ENCODE measurements at regions not wholly inside any gene's neighbourhood (a gene's known extent, or its start where the extent isn't known, plus 50 kb on each side); places are given as distances from the start of the nearest gene placed in this dataset.

GRCh38 chr2:185607945-185608344, 130.7 kb upstream of the FSIP2 start:
- no peaks in the 10 kb centered on the region for H3K4me1 Mint-ChIP-seq (ENCODE audit: low read depth)
- H3K27ac Mint-ChIP-seq, result no peak overlapping the region
- Histone ChIP-seq H3K36me3 (ENCODE audit: insufficient read depth, low read length) (no peaks in the 10 kb centered on the region), H3K27ac (ENCODE audit: low read depth in 1 of 2, low read length in 2 of 2) (no peak overlapping the region), H3K4me3 (ENCODE audit: low read length) (no peak overlapping the region), H3K27me3 (ENCODE audit: control insufficient read depth in 1 of 2, insufficient read depth in 2 of 2, low read length in 2 of 2) (no peaks in the 10 kb centered on the region), H3K4me1 (ENCODE audit: insufficient read depth, low read length) (no peaks in the 10 kb centered on the region), H3K9me3 (ENCODE audit: control insufficient read depth in 1 of 2, insufficient read depth in 1 of 2, low read length in 2 of 2) (peaks cover 0 to 4% of the 10 kb centered on the region in 2 experiments)
- CTCF ChIA-PET, result no interaction called here
- H3K27me3 Mint-ChIP-seq, result no peaks in the 10 kb centered on the region
- TF ChIP-seq CTCF (IDR thresholded peaks at IDR 0.05), result no peak
- no peak overlapping the region for H3K4me3 Mint-ChIP-seq
- no peak for ATAC-seq (ENCODE audit: poor library complexity)
- POLR2A ChIA-PET, result no interaction called here
- H3K9me3 Mint-ChIP-seq, result peaks cover 2% of the 10 kb centered on the region
- intact Hi-C loops (cut with DNase I, micrococcal nuclease), result no loop called here
- no peak for DNase-seq
- H3K36me3 Mint-ChIP-seq (ENCODE audit: low read depth), result no peaks in the 10 kb centered on the region

- H3K4me1 ChIP-seq (ENCODE audit: insufficient read depth, low read length), result no peaks in the 10 kb centered on the region
- intact Hi-C loops (cut with DNase I, micrococcal nuclease), result no loop called here
- no peak overlapping the region for H3K4me3 Mint-ChIP-seq
- no peaks in the 10 kb centered on the region for H3K4me1 Mint-ChIP-seq (ENCODE audit: low read depth)
- H3K27ac Mint-ChIP-seq, result no peak overlapping the region
- TF ChIP-seq CTCF (IDR thresholded peaks at IDR 0.05), result no peak
- ChIA-PET POLR2A (no interaction called here), CTCF (no interaction called here)
- DNase-seq (no peak), ATAC-seq (ENCODE audit: poor library complexity) (no peak)
- H3K36me3 Mint-ChIP-seq (ENCODE audit: low read depth), result no peaks in the 10 kb centered on the region
- H3K9me3 ChIP-seq (ENCODE audit: control insufficient read depth in 1 of 2, insufficient read depth in 1 of 2, low read length in 2 of 2), result peaks cover 0 to 4% of the 10 kb centered on the region in 2 experiments
- H3K27me3 Mint-ChIP-seq, result no peaks in the 10 kb centered on the region
- H3K27ac ChIP-seq (ENCODE audit: low read depth in 1 of 2, low read length in 2 of 2), result no peak overlapping the region
- no peaks in the 10 kb centered on the region for H3K36me3 ChIP-seq (ENCODE audit: insufficient read depth, low read length)
- peaks cover 7% of the 10 kb centered on the region for H3K9me3 Mint-ChIP-seq
- H3K4me3 ChIP-seq (ENCODE audit: low read length), result no peak overlapping the region
- H3K27me3 ChIP-seq (ENCODE audit: control insufficient read depth in 1 of 2, insufficient read depth in 2 of 2, low read length in 2 of 2), result no peaks in the 10 kb centered on the region
Observed at GRCh38 chr2:185608799-185609198, 129.8 kb upstream of the FSIP2 start.

- CTCF ChIA-PET, result no interaction called here
- H3K4me1 ChIP-seq (ENCODE audit: insufficient read depth, low read length), result no peaks in the 10 kb centered on the region
- no peak for TF ChIP-seq CTCF (IDR thresholded peaks at IDR 0.05)
- POLR2A ChIA-PET, result no interaction called here
- Mint-ChIP-seq H3K27ac (no peak overlapping the region), H3K27me3 (no peaks in the 10 kb centered on the region), H3K36me3 (ENCODE audit: low read depth) (no peaks in the 10 kb centered on the region), H3K4me1 (ENCODE audit: low read depth) (no peaks in the 10 kb centered on the region), H3K4me3 (no peak overlapping the region), H3K9me3 (peaks cover 4% of the 10 kb centered on the region)
- H3K27me3 ChIP-seq (ENCODE audit: control insufficient read depth in 1 of 2, insufficient read depth in 2 of 2, low read length in 2 of 2), result no peaks in the 10 kb centered on the region
- intact Hi-C loops (cut with DNase I, micrococcal nuclease), result no loop called here
- ATAC-seq (ENCODE audit: poor library complexity) (no peak), DNase-seq (no peak)
- no peaks in the 10 kb centered on the region for H3K36me3 ChIP-seq (ENCODE audit: insufficient read depth, low read length)
- H3K4me3 ChIP-seq (ENCODE audit: low read length), result no peak overlapping the region
- H3K27ac ChIP-seq (ENCODE audit: low read depth in 1 of 2, low read length in 2 of 2), result no peak overlapping the region
- H3K9me3 ChIP-seq (ENCODE audit: control insufficient read depth in 1 of 2, insufficient read depth in 1 of 2, low read length in 2 of 2), result peaks cover 0 to 4% of the 10 kb centered on the region in 2 experiments
Observed at GRCh38 chr2:185610301-185610700, 128.3 kb upstream of the FSIP2 start.

Data from CD4-positive, alpha-beta T cell (primary cell).